Tibial nerve (tissue), 4 donors: ENCODE measurements at regions not wholly inside any gene's neighbourhood (a gene's known extent, or its start where the extent isn't known, plus 50 kb on each side); places are given as distances from the start of the nearest gene placed in this dataset.

Experiments used
- CTCF ChIP-seq, 5 experiments: fragments of 200-600 bp in 3 of 5; fragments of 450-650 bp in 2 of 5; sonication (generic) in 3 of 5; IDR thresholded peaks; one replicate each; pipeline ENCODE4 v1.5.1; 2016 to 2019; ENCODE audit warnings: antibody characterized with exemption in 5 of 5, mild to moderate bottlenecking in 3 of 5, moderate library complexity in 2 of 5
- EP300 ChIP-seq, 2 donors: sonication (generic); formaldehyde crosslinking; IDR thresholded peaks; one replicate each; pipeline ENCODE4 v1.6.1; 2017; ENCODE audit warnings: antibody characterized with exemption in 2 of 2, mild to moderate bottlenecking in 1 of 2
- POLR2A ChIP-seq, 2 donors: fragments of 450-650 bp; IDR thresholded peaks; one replicate each; pipeline ENCODE4 v1.6.1; 2017; ENCODE audit warnings: antibody characterized with exemption in 2 of 2, mild to moderate bottlenecking in 2 of 2, moderate library complexity in 2 of 2

GRCh38 chr4:16329797-16330134, 103.5 kb upstream of the TAPT1 start:
- TF ChIP-seq CTCF (IDR thresholded peaks at IDR 0.05) (no peak), EP300 (IDR thresholded peaks at IDR 0.05) (no peak), POLR2A (IDR thresholded peaks at IDR 0.05) (no peak)
